ENCODE measurements at regions not wholly inside any gene's neighbourhood (a gene's known extent, or its start where the extent isn't known, plus 50 kb on each side); places are given as distances from the start of the nearest gene placed in this dataset.

- ATAC-seq (no peak), FAIRE-seq (no peak), DNase-seq (ENCODE audit: low read depth, low spot score) (no peak)
- Histone ChIP-seq H4K20me1 (ENCODE audit: control insufficient read depth, insufficient read depth) (no peaks in the 10 kb centered on the region), H3K4me1 (ENCODE audit: control insufficient read depth, insufficient read depth, low read length) (no peaks in the 10 kb centered on the region), H3K27me3 (replicated peaks in 1 of 2; ENCODE audit: control insufficient read depth in 2 of 2, insufficient read depth in 2 of 2, low read length in 1 of 2) (no peaks in the 10 kb centered on the region; a peak in 1 of 4 replicates), H3K36me3 (ENCODE audit: control insufficient read depth in 2 of 2, insufficient read depth in 2 of 2, low read length in 1 of 2) (no peaks in the 10 kb centered on the region), H3K4me2 (ENCODE audit: control insufficient read depth, insufficient read depth) (no peak overlapping the region), H3K9me3 (replicated peaks; ENCODE audit: control insufficient read depth, insufficient read depth, low read length) (no peaks in the 10 kb centered on the region), H3K27ac (ENCODE audit: control insufficient read depth, insufficient read depth) (no peak overlapping the region), H3K79me2 (ENCODE audit: control insufficient read depth, insufficient read depth, low read length) (no peaks in the 10 kb centered on the region), H3K4me3 (no peak overlapping the region), H2AFZ (ENCODE audit: control insufficient read depth, low read depth, low read length) (no peak overlapping the region), H3K9ac (ENCODE audit: control insufficient read depth, insufficient read depth, low read length) (no peak overlapping the region)
- SMC1A ChIA-PET (ENCODE audit: uncharacterized antibody, unreplicated experiment) = interaction anchor here (1.0 kb wide), 1 partner anchor 11 kb away, joined by 3 read pairs; no protein-coding TSS in a partner anchor
- no TSS peak for BruUV-seq (replicated peaks)
- in situ Hi-C loops (cut with MboI) (no loop called here), intact Hi-C loops (cut with micrococcal nuclease; ENCODE audit: unreplicated experiment) (no loop called here)
- POLR2A ChIA-PET = no interaction called here
- CTCF ChIA-PET = no interaction called here
- RAD21 ChIA-PET (ENCODE audit: unreplicated experiment) = no interaction called here
- TF ChIP-seq HDGF (IDR thresholded peaks at IDR 0.05) = no peak
- TF ChIP-seq RFX5 (IDR thresholded peaks at IDR 0.05; ENCODE audit: low read depth, low read length) = no peak
- TF ChIP-seq CBX5 (IDR thresholded peaks at IDR 0.05; ENCODE audit: low read depth) = no peak
- TF ChIP-seq TARDBP (IDR thresholded peaks at IDR 0.05; ENCODE audit: borderline replicate concordance) = no peak
- no peak for TF ChIP-seq DPF2 (IDR thresholded peaks at IDR 0.05)
- no peak for TF ChIP-seq SP1 (IDR thresholded peaks at IDR 0.05; ENCODE audit: low read depth, low read length)
- TF ChIP-seq GABPA (IDR thresholded peaks at IDR 0.05; ENCODE audit: low read depth) = no peak
- no peak for TF ChIP-seq GATAD2B (conservative IDR thresholded peaks at IDR 0.05; ENCODE audit: low read depth)
- no peak for TF ChIP-seq KLF5 (IDR thresholded peaks at IDR 0.05; ENCODE audit: partially characterized antibody)
- no peak for TF ChIP-seq NFXL1 (IDR thresholded peaks at IDR 0.05; ENCODE audit: borderline replicate concordance)
- TF ChIP-seq TCF12 (IDR thresholded peaks at IDR 0.05; ENCODE audit: low read depth, low read length) = no peak
- no peak for TF ChIP-seq BMI1 (IDR thresholded peaks at IDR 0.05; ENCODE audit: borderline replicate concordance)
- TF ChIP-seq PAX5 (IDR thresholded peaks at IDR 0.05; ENCODE audit: borderline replicate concordance, low read depth, low read length) = no peak
- no peak for TF ChIP-seq ATF3 (IDR thresholded peaks at IDR 0.05; ENCODE audit: borderline replicate concordance, extremely low read depth, low read depth, low read length)
- no peak for TF ChIP-seq BCL11A (IDR thresholded peaks at IDR 0.05; ENCODE audit: low read depth, low read length)
- WGBS (ENCODE audit: insufficient coverage, insufficient replicate concordance, low lambda C conversion rate, missing lambda C conversion rate) = 20% methylated on average over 5 of the region's 5 CpGs
These were observed 79.0 kb downstream of the MTERF1 start for GRCh38 chr7:91801331-91801983.
